Body of pancreas (tissue), 4 donors: ENCODE measurements at regions not wholly inside any gene's neighbourhood (a gene's known extent, or its start where the extent isn't known, plus 50 kb on each side); places are given as distances from the start of the nearest gene placed in this dataset.

Experiments used
- CTCF ChIP-seq, 7 experiments: fragments of 450-650 bp in 4 of 7; fragments of 200-600 bp in 3 of 7; sonication (generic) in 3 of 7; IDR thresholded peaks; one replicate each; pipeline ENCODE4 v1.5.1; 2016 to 2019; ENCODE audit warnings: antibody characterized with exemption in 7 of 7
- POLR2A ChIP-seq, 3 donors: fragments of 450-650 bp; IDR thresholded peaks; one replicate each; pipeline ENCODE4 v1.6.1; 2016; ENCODE audit warnings: antibody characterized with exemption in 3 of 3, mild to moderate bottlenecking in 2 of 3

GRCh38 chr1:209511169-209511568 is 72.3 kb upstream of the CAMK1G start:
- no peak for TF ChIP-seq CTCF (IDR thresholded peaks at IDR 0.05)
- TF ChIP-seq POLR2A (IDR thresholded peaks at IDR 0.05), result no peak
